OCI-LY3 (cell line): ENCODE measurements at regions not wholly inside any gene's neighbourhood (a gene's known extent, or its start where the extent isn't known, plus 50 kb on each side); places are given as distances from the start of the nearest gene placed in this dataset.

Experiments
- H2AFZ ChIP-seq: fragments of 200-600, 300-600 bp; shearing (Covaris generic); 2 replicates; pipeline ENCODE4 v1.6.0; 2014; ENCODE audit warnings: antibody characterized with exemption, low read depth, low read length
- H3K27ac ChIP-seq: fragments of 200-600, 300-600 bp; sonication (generic); 2 replicates; pipeline ENCODE4 v1.5.1; 2014; ENCODE audit warnings: mild to moderate bottlenecking, low read length, moderate library complexity, mixed read lengths
- H3K27me3 ChIP-seq: fragments of 200-600, 300-600 bp; sonication (generic); 2 replicates; pipeline ENCODE4 v1.6.1; 2014; ENCODE audit warnings: low read depth, low read length, mixed read lengths
- H3K36me3 ChIP-seq: fragments of 200-600, 300-600 bp; sonication (generic); replicated peaks from 2 replicates; pipeline ENCODE3; 2014; ENCODE audit warnings: low read depth, low read length, mixed read lengths
- H3K4me1 ChIP-seq: fragments of 300-600, 200-600 bp; sonication (generic); 2 replicates; pipeline ENCODE4 v1.6.1; 2014; ENCODE audit warnings: low read length, mixed read lengths
- H3K4me2 ChIP-seq: fragments of 200-600, 300-600 bp; sonication (generic); 2 replicates; pipeline ENCODE4 v1.6.1; 2014; ENCODE audit warnings: low read length, mixed read lengths
- H3K4me3 ChIP-seq: fragments of 300-600, 200-600 bp; sonication (generic); 2 replicates; pipeline ENCODE4 v1.5.1; 2014; ENCODE audit warnings: antibody characterized with exemption, mild to moderate bottlenecking, low read length, moderate library complexity
- H3K79me2 ChIP-seq: fragments of 300-600, 200-600 bp; shearing (Covaris generic); 2 replicates; pipeline ENCODE4 v1.6.1; 2014; ENCODE audit warnings: mild to moderate bottlenecking, low read length, mixed read lengths
- H3K9ac ChIP-seq: fragments of 300-600, 200-600 bp; shearing (Covaris generic); 2 replicates; pipeline ENCODE4 v1.6.0; 2014; ENCODE audit warnings: mild to moderate bottlenecking, low read length, moderate library complexity
- H3K9me3 ChIP-seq: fragments of 200-600, 300-600 bp; shearing (Covaris generic); 2 replicates; pipeline ENCODE4 v1.6.1; 2014; ENCODE audit warnings: low read length, mixed read lengths; ENCODE audit not compliant: insufficient read depth
- H4K20me1 ChIP-seq: fragments of 200-600, 300-600 bp; sonication (generic); 2 replicates; pipeline ENCODE4 v1.6.1; 2016; ENCODE audit warnings: low read length, mixed read lengths; ENCODE audit not compliant: insufficient read depth
- CTCF ChIP-seq: fragments of 200-600, 300-600 bp; sonication (generic); IDR thresholded peaks from 2 replicates; pipeline ENCODE4 v1.5.1; 2014; ENCODE audit warnings: antibody characterized with exemption, low read length, low read depth
- EZH2phosphoT487 ChIP-seq: fragments of 200-600 bp; shearing (Covaris generic); IDR thresholded peaks from 2 replicates; pipeline ENCODE4 v1.6.1; 2018; ENCODE audit warnings: antibody characterized with exemption, mixed run types, low read depth

GRCh38 chr11:109667719-109668118 lies 245.7 kb downstream of the C11orf87 start:
- TF ChIP-seq EZH2phosphoT487 (no peak), CTCF (no peak)
- Histone ChIP-seq H3K4me2 (no peak overlapping the region), H3K4me1 (no peaks in the 10 kb centered on the region), H3K9ac (no peak overlapping the region), H3K79me2 (no peaks in the 10 kb centered on the region), H3K4me3 (no peak overlapping the region), H2AFZ (no peak overlapping the region), H4K20me1 (no peaks in the 10 kb centered on the region), H3K27ac (no peak overlapping the region), H3K36me3 (no peaks in the 10 kb centered on the region), H3K9me3 (no peaks in the 10 kb centered on the region), H3K27me3 (no peaks in the 10 kb centered on the region)

- H3K4me1 ChIP-seq = no peaks in the 10 kb centered on the region
- H3K9ac ChIP-seq = no peak overlapping the region
- H3K27me3 ChIP-seq = no peaks in the 10 kb centered on the region
- no peaks in the 10 kb centered on the region for H4K20me1 ChIP-seq
- H3K79me2 ChIP-seq = no peaks in the 10 kb centered on the region
- H3K36me3 ChIP-seq = no peaks in the 10 kb centered on the region
- no peak overlapping the region for H3K4me2 ChIP-seq
- TF ChIP-seq EZH2phosphoT487 (no peak), CTCF (no peak)
- no peaks in the 10 kb centered on the region for H3K9me3 ChIP-seq
- no peak overlapping the region for H3K4me3 ChIP-seq
- no peak overlapping the region for H2AFZ ChIP-seq
- H3K27ac ChIP-seq = no peak overlapping the region
Observed at GRCh38 chr11:109668973-109669634, 247.1 kb downstream of the C11orf87 start.

- no peak overlapping the region for H3K4me3 ChIP-seq
- H4K20me1 ChIP-seq = no peaks in the 10 kb centered on the region
- no peak for TF ChIP-seq EZH2phosphoT487
- no peak for TF ChIP-seq CTCF
- no peak overlapping the region for H2AFZ ChIP-seq
- no peaks in the 10 kb centered on the region for H3K36me3 ChIP-seq
- no peak overlapping the region for H3K9ac ChIP-seq
- no peaks in the 10 kb centered on the region for H3K9me3 ChIP-seq
- H3K27ac ChIP-seq = no peak overlapping the region
- H3K79me2 ChIP-seq = no peaks in the 10 kb centered on the region
- peaks cover 8% of the 10 kb centered on the region; the same call in 1 of the 2 replicates for H3K27me3 ChIP-seq
- H3K4me2 ChIP-seq = no peak overlapping the region
- H3K4me1 ChIP-seq = no peaks in the 10 kb centered on the region
Observed at GRCh38 chr11:109677231-109677630, 255.2 kb downstream of the C11orf87 start.

- H3K79me2 ChIP-seq = no peaks in the 10 kb centered on the region
- peaks cover 8% of the 10 kb centered on the region; the same call in 1 of the 2 replicates for H3K27me3 ChIP-seq
Observed at GRCh38 chr11:109677876-109678275, 255.9 kb downstream of the C11orf87 start.

More at GRCh38 chr11:109677876-109678275, 255.9 kb downstream of the C11orf87 start:
- Histone ChIP-seq H3K36me3 (no peaks in the 10 kb centered on the region), H3K4me1 (no peaks in the 10 kb centered on the region), H4K20me1 (no peaks in the 10 kb centered on the region), H3K27ac (no peak overlapping the region), H3K4me3 (no peak overlapping the region), H2AFZ (no peak overlapping the region), H3K9me3 (no peaks in the 10 kb centered on the region), H3K4me2 (no peak overlapping the region), H3K9ac (no peak overlapping the region)
- no peak for TF ChIP-seq CTCF
- no peak for TF ChIP-seq EZH2phosphoT487
